H9 (cell line): ENCODE measurements at regions not wholly inside any gene's neighbourhood (a gene's known extent, or its start where the extent isn't known, plus 50 kb on each side); places are given as distances from the start of the nearest gene placed in this dataset.

Source experiments
- DNase-seq: peaks from one replicate; pipeline ENCODE4 v3.0.0-alpha.2; 2017
- H2AFZ ChIP-seq: one replicate; pipeline ENCODE4 v1.6.1; 2013; ENCODE audit warnings: mild to moderate bottlenecking, low read length, control low read depth, moderate library complexity
- H2AK5ac ChIP-seq: 2 replicates; pipeline ENCODE4 v1.6.1; 2013; ENCODE audit warnings: low read length, control low read depth, mixed read lengths; ENCODE audit not compliant: insufficient read length
- H2BK120ac ChIP-seq: one replicate; pipeline ENCODE4 v1.6.1; 2013; ENCODE audit warnings: low read depth, mild to moderate bottlenecking, low read length, control low read depth, inconsistent platforms; ENCODE audit not compliant: poor library complexity, severe bottlenecking
- H2BK12ac ChIP-seq: 2 replicates; pipeline ENCODE4 v1.6.1; 2013; ENCODE audit warnings: low read length, control low read depth, mixed read lengths, low read depth; ENCODE audit not compliant: insufficient read length
- H2BK15ac ChIP-seq: 2 replicates; pipeline ENCODE4 v1.6.1; 2013; ENCODE audit warnings: low read depth, low read length, control low read depth
- H2BK20ac ChIP-seq: one replicate; pipeline ENCODE4 v1.6.1; 2013; ENCODE audit warnings: low read depth, mild to moderate bottlenecking, low read length, control low read depth, inconsistent platforms; ENCODE audit not compliant: poor library complexity, severe bottlenecking
- H2BK5ac ChIP-seq: 2 replicates; pipeline ENCODE4 v1.6.1; 2013; ENCODE audit warnings: low read length, control low read depth, mixed read lengths; ENCODE audit not compliant: insufficient read length
- H3K14ac ChIP-seq: 2 replicates; pipeline ENCODE4 v1.6.1; 2013; ENCODE audit warnings: low read length, control low read depth; ENCODE audit not compliant: insufficient read depth
- H3K18ac ChIP-seq: 2 replicates; pipeline ENCODE4 v1.6.1; 2013; ENCODE audit warnings: low read depth, mild to moderate bottlenecking, mixed read lengths, low read length, control low read depth; ENCODE audit not compliant: insufficient read length
- H3K23ac ChIP-seq: 2 replicates; pipeline ENCODE4 v1.6.1; 2013; ENCODE audit warnings: low read length, control low read depth, mixed read lengths, low read depth; ENCODE audit not compliant: insufficient read length
- H3K23me2 ChIP-seq: 2 replicates; pipeline ENCODE4 v1.6.1; 2013; ENCODE audit warnings: low read depth, mild to moderate bottlenecking, mixed read lengths, low read length, control low read depth; ENCODE audit not compliant: insufficient read length, poor library complexity, severe bottlenecking
- H3K27ac ChIP-seq: 2 replicates; pipeline ENCODE4 v1.5.1; 2013; ENCODE audit warnings: low read length, control low read depth, mixed read lengths, low read depth; ENCODE audit not compliant: insufficient read length
- H3K27me3 ChIP-seq: 2 replicates; pipeline ENCODE4 v1.6.1; 2013; ENCODE audit warnings: low read length, control low read depth, inconsistent platforms; ENCODE audit not compliant: insufficient read depth
- H3K4ac ChIP-seq: 2 replicates; pipeline ENCODE4 v1.6.1; 2013; ENCODE audit warnings: low read depth, mild to moderate bottlenecking, control low read depth, inconsistent platforms, low read length, moderate library complexity
- H3K4me1 ChIP-seq: 2 replicates; pipeline ENCODE4 v1.6.1; 2013; ENCODE audit warnings: low read length, control low read depth, inconsistent platforms; ENCODE audit not compliant: insufficient read depth
- H3K4me2 ChIP-seq: 2 replicates; pipeline ENCODE4 v1.6.1; 2013; ENCODE audit warnings: low read length, control low read depth, mixed read lengths; ENCODE audit not compliant: insufficient read length, insufficient read depth
- H3K56ac ChIP-seq: 2 replicates; pipeline ENCODE4 v1.6.1; 2013; ENCODE audit warnings: low read depth, mild to moderate bottlenecking, mixed read lengths, low read length, control low read depth; ENCODE audit not compliant: insufficient read length
- H3K79me1 ChIP-seq: 2 replicates; pipeline ENCODE4 v1.6.1; 2013; ENCODE audit warnings: low read depth, mild to moderate bottlenecking, moderate library complexity, low read length, control low read depth, inconsistent platforms; ENCODE audit not compliant: insufficient read depth, poor library complexity, severe bottlenecking
- H3K79me2 ChIP-seq: 2 replicates; pipeline ENCODE4 v1.6.1; 2013; ENCODE audit warnings: low read length, control low read depth, inconsistent platforms; ENCODE audit not compliant: insufficient read depth
- H3K9ac ChIP-seq: 2 replicates; pipeline ENCODE4 v1.6.1; 2013; ENCODE audit warnings: low read length, control low read depth, mixed read lengths; ENCODE audit not compliant: insufficient read length; ENCODE audit errors: extremely low read depth
- H3K9me3 ChIP-seq: one replicate; pipeline ENCODE4 v1.6.1; 2013; ENCODE audit warnings: low read depth, low read length, inconsistent platforms; ENCODE audit not compliant: control insufficient read depth
- H3T11ph ChIP-seq: one replicate; pipeline ENCODE4 v1.6.1; 2013; ENCODE audit warnings: mild to moderate bottlenecking, low read length, control low read depth, inconsistent platforms
- H4K20me1 ChIP-seq: one replicate; pipeline ENCODE4 v1.6.1; 2013; ENCODE audit not compliant: control insufficient read depth, insufficient read length, insufficient read depth
- H4K5ac ChIP-seq: 2 replicates; pipeline ENCODE4 v1.6.1; 2013; ENCODE audit warnings: low read depth, mild to moderate bottlenecking, mixed read lengths, low read length, control low read depth; ENCODE audit not compliant: insufficient read length
- H4K8ac ChIP-seq: replicated peaks from 2 replicates; pipeline ENCODE4 v1.6.1; 2013; ENCODE audit warnings: low read length, control low read depth, mixed read lengths, low read depth; ENCODE audit not compliant: insufficient read length
- H4K91ac ChIP-seq: 2 replicates; pipeline ENCODE4 v1.6.1; 2013; ENCODE audit warnings: low read depth, mild to moderate bottlenecking, moderate library complexity, mixed read lengths, low read length, control low read depth; ENCODE audit not compliant: insufficient read length
- H3K27ac Mint-ChIP-seq, 3 experiments: 2 replicates in 2 of 3; 3 replicates in 1 of 3; pipeline ENCODE4 v1.8.0; 2020 to 2021; ENCODE audit warnings: mixed read lengths in 3 of 3, mild to moderate bottlenecking in 1 of 3, moderate library complexity in 1 of 3
- H3K27me3 Mint-ChIP-seq: 2 replicates; pipeline ENCODE4 v1.8.0; 2021; ENCODE audit warnings: low read depth, mild to moderate bottlenecking, moderate library complexity, mixed read lengths
- H3K36me3 Mint-ChIP-seq, 3 experiments: 2 replicates in 2 of 3; 3 replicates in 1 of 3; pipeline ENCODE4 v1.8.0; 2020 to 2021; ENCODE audit warnings: low read depth in 3 of 3, mixed read lengths in 3 of 3; ENCODE audit not compliant: insufficient read depth in 1 of 3
- H3K4me1 Mint-ChIP-seq, 2 experiments: 2 replicates each; pipeline ENCODE4 v1.8.0; 2020; ENCODE audit warnings: mixed read lengths in 2 of 2
- H3K4me3 Mint-ChIP-seq, 2 experiments: 2 replicates in 1 of 2; 3 replicates in 1 of 2; pipeline ENCODE4 v1.8.0; 2020 to 2021; ENCODE audit warnings: mild to moderate bottlenecking in 2 of 2, mixed read lengths in 2 of 2, moderate library complexity in 1 of 2
- H3K9me3 Mint-ChIP-seq, 2 experiments: 2 replicates in 1 of 2; 3 replicates in 1 of 2; pipeline ENCODE4 v1.8.0; 2020; ENCODE audit warnings: mild to moderate bottlenecking in 2 of 2, mixed read lengths in 2 of 2, moderate library complexity in 1 of 2
- WGBS: extraction: QIAGEN DNeasy Blood & Tissue Kit; methylation state at CpG from one replicate; pipeline ENCODE4 v1.1.7; 2013; ENCODE audit warnings: missing lambda C conversion rate, low lambda C conversion rate, mixed read lengths; ENCODE audit not compliant: insufficient read length; ENCODE audit errors: extremely low coverage; 5-methylcytosine and 5-hydroxymethylcytosine counted together
- TF ChIP-seq, protein P1 (sequence below): fragments of 200-600 bp; sonication (generic); conservative IDR thresholded peaks from 3 replicates; pipeline ENCODE4 v1.8.0; 2021; ENCODE audit warnings: antibody characterized with exemption, mild to moderate bottlenecking

DNA sequence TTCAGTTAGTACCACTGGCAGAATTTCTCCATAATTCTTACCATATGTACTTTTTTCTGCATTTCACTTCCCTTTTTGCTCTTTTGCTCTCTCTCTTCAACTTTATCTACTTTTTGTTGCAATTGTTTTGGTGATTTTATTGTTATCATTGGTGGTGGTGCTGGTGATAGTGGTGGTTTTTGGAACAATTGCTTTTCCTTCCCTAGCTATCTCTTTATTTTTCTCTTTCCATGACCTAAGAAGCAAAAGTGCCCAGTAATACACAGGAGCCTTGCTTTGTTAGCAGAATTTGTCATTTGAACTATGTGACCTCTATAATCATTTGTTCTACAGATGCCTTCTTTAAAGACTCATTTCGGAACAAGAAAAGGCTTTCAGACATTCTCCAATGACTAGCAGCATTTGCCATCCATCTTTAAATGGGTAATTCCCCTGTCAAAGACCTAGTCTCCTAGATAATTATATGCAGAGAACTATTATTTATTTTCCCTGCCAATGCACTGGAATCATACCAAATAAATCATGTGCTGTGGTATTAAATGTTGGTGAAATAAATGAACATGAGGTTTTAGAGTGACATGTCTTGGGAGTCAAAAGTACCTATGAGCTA is 154.5 kb downstream of the GASK1B start:
- Mint-ChIP-seq H3K27ac (no peak overlapping the region; a peak in 1 of 7 replicates), H3K4me3 (no peak overlapping the region), H3K4me1 (peaks cover 0 to 4% of the 10 kb centered on the region in 2 experiments; a peak in 2 of 4 replicates), H3K27me3 (no peaks in the 10 kb centered on the region), H3K9me3 (no peaks in the 10 kb centered on the region), H3K36me3 (no peaks in the 10 kb centered on the region)
- H2BK15ac ChIP-seq: no peak overlapping the region
- no peak overlapping the region for H3K27ac ChIP-seq
- H3K27me3 ChIP-seq: no peaks in the 10 kb centered on the region
- no peaks in the 10 kb centered on the region for H3K23me2 ChIP-seq
- no peaks in the 10 kb centered on the region for H3K9me3 ChIP-seq
- H2BK12ac ChIP-seq: no peak overlapping the region
- TF ChIP-seq, protein P1, sequence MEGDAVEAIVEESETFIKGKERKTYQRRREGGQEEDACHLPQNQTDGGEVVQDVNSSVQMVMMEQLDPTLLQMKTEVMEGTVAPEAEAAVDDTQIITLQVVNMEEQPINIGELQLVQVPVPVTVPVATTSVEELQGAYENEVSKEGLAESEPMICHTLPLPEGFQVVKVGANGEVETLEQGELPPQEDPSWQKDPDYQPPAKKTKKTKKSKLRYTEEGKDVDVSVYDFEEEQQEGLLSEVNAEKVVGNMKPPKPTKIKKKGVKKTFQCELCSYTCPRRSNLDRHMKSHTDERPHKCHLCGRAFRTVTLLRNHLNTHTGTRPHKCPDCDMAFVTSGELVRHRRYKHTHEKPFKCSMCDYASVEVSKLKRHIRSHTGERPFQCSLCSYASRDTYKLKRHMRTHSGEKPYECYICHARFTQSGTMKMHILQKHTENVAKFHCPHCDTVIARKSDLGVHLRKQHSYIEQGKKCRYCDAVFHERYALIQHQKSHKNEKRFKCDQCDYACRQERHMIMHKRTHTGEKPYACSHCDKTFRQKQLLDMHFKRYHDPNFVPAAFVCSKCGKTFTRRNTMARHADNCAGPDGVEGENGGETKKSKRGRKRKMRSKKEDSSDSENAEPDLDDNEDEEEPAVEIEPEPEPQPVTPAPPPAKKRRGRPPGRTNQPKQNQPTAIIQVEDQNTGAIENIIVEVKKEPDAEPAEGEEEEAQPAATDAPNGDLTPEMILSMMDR: no peak
- no peak for DNase-seq
- H3K14ac ChIP-seq: no peak overlapping the region
- no peak overlapping the region for H3K56ac ChIP-seq
- H3T11ph ChIP-seq: no peak overlapping the region
- no peaks in the 10 kb centered on the region for H3K79me1 ChIP-seq
- H4K91ac ChIP-seq: no peak overlapping the region
- no peak overlapping the region for H3K9ac ChIP-seq
- H2AK5ac ChIP-seq: no peak overlapping the region
- no peak overlapping the region for H3K4ac ChIP-seq
- no peak overlapping the region for H3K4me2 ChIP-seq
- H3K18ac ChIP-seq: no peak overlapping the region
- no peak overlapping the region for H2BK20ac ChIP-seq
- no peaks in the 10 kb centered on the region for H4K20me1 ChIP-seq
- H4K8ac ChIP-seq: no peak overlapping the region
- H3K79me2 ChIP-seq: no peaks in the 10 kb centered on the region
- H3K4me1 ChIP-seq: no peaks in the 10 kb centered on the region
- no CpG with 5 or more reads among the region's 1 CpG for WGBS
- no peak overlapping the region for H2AFZ ChIP-seq
- H3K23ac ChIP-seq: no peak overlapping the region
- no peak overlapping the region for H4K5ac ChIP-seq
- H2BK120ac ChIP-seq: no peak overlapping the region
- H2BK5ac ChIP-seq: no peak overlapping the region
